ENCODE measurements at regions not wholly inside any gene's neighbourhood (a gene's known extent, or its start where the extent isn't known, plus 50 kb on each side); places are given as distances from the start of the nearest gene placed in this dataset.
"Not testable (repeated sequence)": the region's sequence is repeated elsewhere in the genome, so short reads cannot be mapped to it uniquely, and the experiment has no call there.

- H3K27ac ChIP-seq (ENCODE audit: low read depth, low read length): no peak overlapping the region
Measured at GRCh38 chr7:68977385-68978055, 620.8 kb upstream of the AUTS2 start.

GRCh38 chr7:68978710-68979109 is 619.6 kb upstream of the AUTS2 start:
- Histone ChIP-seq H3K4me3 (ENCODE audit: low read depth in 1 of 2, low read length in 2 of 2) (no peak overlapping the region), H3K9ac (ENCODE audit: low read depth in 1 of 2, low read length in 2 of 2) (no peak overlapping the region), H3K27me3 (ENCODE audit: control insufficient read depth in 1 of 2, insufficient read depth in 2 of 2, low read length in 2 of 2) (no peaks in the 10 kb centered on the region), H3K4me1 (ENCODE audit: control insufficient read depth in 1 of 2, insufficient read depth in 2 of 2, low read length in 2 of 2) (no peaks in the 10 kb centered on the region), H3K27ac (ENCODE audit: low read depth, low read length) (no peak overlapping the region), H3K9me3 (ENCODE audit: control insufficient read depth in 1 of 2, low read length in 2 of 2) (peaks cover 0 to 3% of the 10 kb centered on the region in 2 donors), H3K36me3 (ENCODE audit: control insufficient read depth in 1 of 2, insufficient read depth in 2 of 2, low read length in 2 of 2) (no peaks in the 10 kb centered on the region)

More at GRCh38 chr7:68977385-68978055, 620.8 kb upstream of the AUTS2 start:
- Histone ChIP-seq H3K9ac (ENCODE audit: low read depth in 1 of 2, low read length in 2 of 2) (no peak overlapping the region), H3K4me1 (ENCODE audit: control insufficient read depth in 1 of 2, insufficient read depth in 2 of 2, low read length in 2 of 2) (no peaks in the 10 kb centered on the region), H3K4me3 (ENCODE audit: low read depth in 1 of 2, low read length in 2 of 2) (no peak overlapping the region), H3K9me3 (ENCODE audit: control insufficient read depth in 1 of 2, low read length in 2 of 2) (peaks cover 0 to 3% of the 10 kb centered on the region in 2 donors), H3K27me3 (ENCODE audit: control insufficient read depth in 1 of 2, insufficient read depth in 2 of 2, low read length in 2 of 2) (no peaks in the 10 kb centered on the region), H3K36me3 (ENCODE audit: control insufficient read depth in 1 of 2, insufficient read depth in 2 of 2, low read length in 2 of 2) (no peaks in the 10 kb centered on the region)

- Histone ChIP-seq H3K4me1 (ENCODE audit: control insufficient read depth in 1 of 2, insufficient read depth in 2 of 2, low read length in 2 of 2) (no peaks in the 10 kb centered on the region), H3K9ac (ENCODE audit: low read depth in 1 of 2, low read length in 2 of 2) (no peak overlapping the region), H3K36me3 (ENCODE audit: control insufficient read depth in 1 of 2, insufficient read depth in 2 of 2, low read length in 2 of 2) (no peaks in the 10 kb centered on the region), H3K9me3 (ENCODE audit: control insufficient read depth in 1 of 2, low read length in 2 of 2) (peaks cover 0 to 3% of the 10 kb centered on the region in 2 donors), H3K4me3 (ENCODE audit: low read depth in 1 of 2, low read length in 2 of 2) (no peak overlapping the region), H3K27me3 (ENCODE audit: control insufficient read depth in 1 of 2, insufficient read depth in 2 of 2, low read length in 2 of 2) (no peaks in the 10 kb centered on the region), H3K27ac (ENCODE audit: low read depth, low read length) (no peak overlapping the region)
Measured at GRCh38 chr7:68980011-68980410, 618.3 kb upstream of the AUTS2 start.

GRCh38 chr7:68980432-68980831 is 617.8 kb upstream of the AUTS2 start:
- H3K9ac ChIP-seq (ENCODE audit: low read depth in 1 of 2, low read length in 2 of 2); H3K9me3 ChIP-seq (ENCODE audit: control insufficient read depth in 1 of 2, low read length in 2 of 2); H3K27me3 ChIP-seq (ENCODE audit: control insufficient read depth in 1 of 2, insufficient read depth in 2 of 2, low read length in 2 of 2); H3K27ac ChIP-seq (ENCODE audit: low read depth, low read length); H3K36me3 ChIP-seq (ENCODE audit: control insufficient read depth in 1 of 2, insufficient read depth in 2 of 2, low read length in 2 of 2); H3K4me1 ChIP-seq (ENCODE audit: control insufficient read depth in 1 of 2, insufficient read depth in 2 of 2, low read length in 2 of 2); H3K4me3 ChIP-seq (ENCODE audit: low read depth in 1 of 2, low read length in 2 of 2): not testable (repeated sequence)

- no peak overlapping the region for H3K4me3 ChIP-seq (ENCODE audit: low read depth in 1 of 2, low read length in 2 of 2)
- no peaks in the 10 kb centered on the region for H3K9me3 ChIP-seq (ENCODE audit: control insufficient read depth in 1 of 2, low read length in 2 of 2)
- no peaks in the 10 kb centered on the region for H3K4me1 ChIP-seq (ENCODE audit: control insufficient read depth in 1 of 2, insufficient read depth in 2 of 2, low read length in 2 of 2)
- H3K36me3 ChIP-seq (ENCODE audit: control insufficient read depth in 1 of 2, insufficient read depth in 2 of 2, low read length in 2 of 2): no peaks in the 10 kb centered on the region
- no peak overlapping the region for H3K9ac ChIP-seq (ENCODE audit: low read depth in 1 of 2, low read length in 2 of 2)
- no peaks in the 10 kb centered on the region for H3K27me3 ChIP-seq (ENCODE audit: control insufficient read depth in 1 of 2, insufficient read depth in 2 of 2, low read length in 2 of 2)
- H3K27ac ChIP-seq (ENCODE audit: low read depth, low read length): no peak overlapping the region
Measured at GRCh38 chr7:68984306-68984705, 614.0 kb upstream of the AUTS2 start.

- no peaks in the 10 kb centered on the region for H3K27me3 ChIP-seq (ENCODE audit: control insufficient read depth in 1 of 2, insufficient read depth in 2 of 2, low read length in 2 of 2)
- no peaks in the 10 kb centered on the region for H3K4me1 ChIP-seq (ENCODE audit: control insufficient read depth in 1 of 2, insufficient read depth in 2 of 2, low read length in 2 of 2)
- H3K36me3 ChIP-seq (ENCODE audit: control insufficient read depth in 1 of 2, insufficient read depth in 2 of 2, low read length in 2 of 2): no peaks in the 10 kb centered on the region
- H3K9me3 ChIP-seq (ENCODE audit: control insufficient read depth in 1 of 2, low read length in 2 of 2): peaks cover 0 to 2% of the 10 kb centered on the region in 2 donors
- no peak overlapping the region for H3K9ac ChIP-seq (ENCODE audit: low read depth in 1 of 2, low read length in 2 of 2)
- H3K4me3 ChIP-seq (ENCODE audit: low read depth in 1 of 2, low read length in 2 of 2): no peak overlapping the region
- no peak overlapping the region for H3K27ac ChIP-seq (ENCODE audit: low read depth, low read length)
Measured at GRCh38 chr7:68994841-68995240, 603.4 kb upstream of the AUTS2 start.

GRCh38 chr7:68998136-68998535 is 600.1 kb upstream of the AUTS2 start:
- Histone ChIP-seq H3K36me3 (ENCODE audit: control insufficient read depth in 1 of 2, insufficient read depth in 2 of 2, low read length in 2 of 2) (no peaks in the 10 kb centered on the region), H3K4me1 (ENCODE audit: control insufficient read depth in 1 of 2, insufficient read depth in 2 of 2, low read length in 2 of 2) (no peaks in the 10 kb centered on the region), H3K9me3 (ENCODE audit: control insufficient read depth in 1 of 2, low read length in 2 of 2) (peaks cover 22 to 26% of the 10 kb centered on the region in 2 donors), H3K4me3 (ENCODE audit: low read depth in 1 of 2, low read length in 2 of 2) (no peak overlapping the region), H3K27me3 (ENCODE audit: control insufficient read depth in 1 of 2, insufficient read depth in 2 of 2, low read length in 2 of 2) (no peaks in the 10 kb centered on the region), H3K9ac (ENCODE audit: low read depth in 1 of 2, low read length in 2 of 2) (no peak overlapping the region), H3K27ac (ENCODE audit: low read depth, low read length) (no peak overlapping the region)

- Histone ChIP-seq H3K9me3 (ENCODE audit: control insufficient read depth in 1 of 2, low read length in 2 of 2) (peaks cover 22 to 26% of the 10 kb centered on the region in 2 donors), H3K4me3 (ENCODE audit: low read depth in 1 of 2, low read length in 2 of 2) (no peak overlapping the region), H3K4me1 (ENCODE audit: control insufficient read depth in 1 of 2, insufficient read depth in 2 of 2, low read length in 2 of 2) (no peaks in the 10 kb centered on the region), H3K27me3 (ENCODE audit: control insufficient read depth in 1 of 2, insufficient read depth in 2 of 2, low read length in 2 of 2) (no peaks in the 10 kb centered on the region), H3K9ac (ENCODE audit: low read depth in 1 of 2, low read length in 2 of 2) (no peak overlapping the region), H3K36me3 (ENCODE audit: control insufficient read depth in 1 of 2, insufficient read depth in 2 of 2, low read length in 2 of 2) (no peaks in the 10 kb centered on the region), H3K27ac (ENCODE audit: low read depth, low read length) (no peak overlapping the region)
Measured at GRCh38 chr7:69002416-69002815, 595.9 kb upstream of the AUTS2 start.

GRCh38 chr7:69012149-69012548 is 586.1 kb upstream of the AUTS2 start:
- H3K9ac ChIP-seq (ENCODE audit: low read depth in 1 of 2, low read length in 2 of 2): no peak overlapping the region
- no peaks in the 10 kb centered on the region for H3K27me3 ChIP-seq (ENCODE audit: control insufficient read depth in 1 of 2, insufficient read depth in 2 of 2, low read length in 2 of 2)
- H3K9me3 ChIP-seq (ENCODE audit: control insufficient read depth in 1 of 2, low read length in 2 of 2): no peaks in the 10 kb centered on the region
- no peaks in the 10 kb centered on the region for H3K36me3 ChIP-seq (ENCODE audit: control insufficient read depth in 1 of 2, insufficient read depth in 2 of 2, low read length in 2 of 2)
- H3K4me1 ChIP-seq (ENCODE audit: control insufficient read depth in 1 of 2, insufficient read depth in 2 of 2, low read length in 2 of 2): no peaks in the 10 kb centered on the region
- no peak overlapping the region for H3K4me3 ChIP-seq (ENCODE audit: low read depth in 1 of 2, low read length in 2 of 2)
- H3K27ac ChIP-seq (ENCODE audit: low read depth, low read length): no peak overlapping the region

GRCh38 chr7:69017208-69017607 is 581.1 kb upstream of the AUTS2 start:
- Histone ChIP-seq H3K36me3 (ENCODE audit: control insufficient read depth in 1 of 2, insufficient read depth in 2 of 2, low read length in 2 of 2) (no peaks in the 10 kb centered on the region), H3K27me3 (ENCODE audit: control insufficient read depth in 1 of 2, insufficient read depth in 2 of 2, low read length in 2 of 2) (no peaks in the 10 kb centered on the region), H3K9ac (ENCODE audit: low read depth in 1 of 2, low read length in 2 of 2) (no peak overlapping the region), H3K27ac (ENCODE audit: low read depth, low read length) (no peak overlapping the region), H3K9me3 (ENCODE audit: control insufficient read depth in 1 of 2, low read length in 2 of 2) (peaks cover 8 to 11% of the 10 kb centered on the region in 2 donors), H3K4me3 (ENCODE audit: low read depth in 1 of 2, low read length in 2 of 2) (no peak overlapping the region), H3K4me1 (ENCODE audit: control insufficient read depth in 1 of 2, insufficient read depth in 2 of 2, low read length in 2 of 2) (no peaks in the 10 kb centered on the region)
